K562 (cell line): ENCODE measurements at regions not wholly inside any gene's neighbourhood (a gene's known extent, or its start where the extent isn't known, plus 50 kb on each side); places are given as distances from the start of the nearest gene placed in this dataset.

ENCODE experiments used
- CEBPZ ChIP-seq: fragments of 150-350 bp; IDR thresholded peaks from 2 replicates; pipeline ENCODE4 v1.6.1; 2014; ENCODE audit warnings: low read depth, mild to moderate bottlenecking, low read length, borderline replicate concordance
- ERF ChIP-seq: fragments of 450-650 bp; formaldehyde crosslinking; IDR thresholded peaks from 2 replicates; pipeline ENCODE4 v1.4.0; 2020; ENCODE audit warnings: mild to moderate bottlenecking, mixed read lengths
- ETV1 ChIP-seq: fragments of 450-650 bp; conservative IDR thresholded peaks from 2 replicates; pipeline ENCODE4 v1.6.1; 2016; ENCODE audit warnings: missing genetic modification characterization, control low read depth, low read depth, missing compliant biosample characterization
- HINFP ChIP-seq: fragments of 450-650 bp; conservative IDR thresholded peaks from 2 replicates; pipeline ENCODE4 v1.6.1; 2016; ENCODE audit warnings: missing genetic modification characterization, low read depth, mild to moderate bottlenecking, control low read depth, missing compliant biosample characterization
- HOXB6 ChIP-seq: fragments of 250-450 bp; sonication (Bioruptor Pico); IDR thresholded peaks from 2 replicates; pipeline ENCODE4 v1.5.1; 2022; ENCODE audit warnings: mild to moderate bottlenecking, borderline replicate concordance
- LEF1 ChIP-seq: fragments of 450-650 bp; IDR thresholded peaks from 2 replicates; pipeline ENCODE4 v1.6.1; 2016; ENCODE audit warnings: mild to moderate bottlenecking
- MITF ChIP-seq: IDR thresholded peaks from 2 replicates; pipeline ENCODE4 v1.6.1; 2014; ENCODE audit warnings: antibody characterized with exemption
- NELFE ChIP-seq: IDR thresholded peaks from 2 replicates; pipeline ENCODE4 v1.6.1; 2011; ENCODE audit warnings: mild to moderate bottlenecking; ENCODE audit not compliant: insufficient read depth, insufficient read length
- THAP7 ChIP-seq: fragments of 250-450 bp; sonication (Bioruptor Pico); IDR thresholded peaks from 2 replicates; pipeline ENCODE4 v1.5.0; 2021
- ZMIZ1 ChIP-seq, 2 experiments: fragments of 150-350 bp in 1 of 2; IDR thresholded peaks; 2 replicates each; pipeline ENCODE4 v1.6.1; 2012 to 2016; ENCODE audit warnings: low read depth in 2 of 2, low read length in 2 of 2, mild to moderate bottlenecking in 1 of 2, moderate library complexity in 1 of 2
- ZNF324 ChIP-seq: fragments of 250-450 bp; sonication (Bioruptor Pico); IDR thresholded peaks from 2 replicates; pipeline ENCODE4 v1.4.0; 2020; ENCODE audit warnings: mild to moderate bottlenecking
- ZNF655 ChIP-seq: fragments of 250-450 bp; sonication (Bioruptor Pico); IDR thresholded peaks from 2 replicates; pipeline ENCODE4 v1.5.0; 2021
- ZNF764 ChIP-seq: fragments of 250-450 bp; sonication (Bioruptor Pico); IDR thresholded peaks from 2 replicates; pipeline ENCODE4 v1.4.0; 2020; ENCODE audit warnings: low read depth, mild to moderate bottlenecking, moderate library complexity

GRCh38 chr2:113342650-113343049 is 63.9 kb upstream of the PAX8 start (continued):
- TF ChIP-seq ZNF324 (CRISPR knock-in tag) (no peak), ETV1 (tag) (no peak), NELFE (no peak), THAP7 (no peak), ZNF655 (CRISPR knock-in tag) (no peak), LEF1 (no peak), ZNF764 (CRISPR knock-in tag) (no peak), HOXB6 (CRISPR knock-in tag) (no peak), MITF (no peak), ERF (CRISPR knock-in tag) (no peak), CEBPZ (no peak), HINFP (no peak), ZMIZ1 (IDR thresholded peaks at IDR 0.05; ENCODE audit: low read depth in 2 of 2, low read length in 2 of 2) (no peak)
